KG1 (cell line): ENCODE measurements at regions not wholly inside any gene's neighbourhood (a gene's known extent, or its start where the extent isn't known, plus 50 kb on each side); places are given as distances from the start of the nearest gene placed in this dataset.

Experiments used
- DNase-seq: peaks from one replicate; lab custom pipeline; 2025; lab: John Stamatoyannopoulos, UW

DNA sequence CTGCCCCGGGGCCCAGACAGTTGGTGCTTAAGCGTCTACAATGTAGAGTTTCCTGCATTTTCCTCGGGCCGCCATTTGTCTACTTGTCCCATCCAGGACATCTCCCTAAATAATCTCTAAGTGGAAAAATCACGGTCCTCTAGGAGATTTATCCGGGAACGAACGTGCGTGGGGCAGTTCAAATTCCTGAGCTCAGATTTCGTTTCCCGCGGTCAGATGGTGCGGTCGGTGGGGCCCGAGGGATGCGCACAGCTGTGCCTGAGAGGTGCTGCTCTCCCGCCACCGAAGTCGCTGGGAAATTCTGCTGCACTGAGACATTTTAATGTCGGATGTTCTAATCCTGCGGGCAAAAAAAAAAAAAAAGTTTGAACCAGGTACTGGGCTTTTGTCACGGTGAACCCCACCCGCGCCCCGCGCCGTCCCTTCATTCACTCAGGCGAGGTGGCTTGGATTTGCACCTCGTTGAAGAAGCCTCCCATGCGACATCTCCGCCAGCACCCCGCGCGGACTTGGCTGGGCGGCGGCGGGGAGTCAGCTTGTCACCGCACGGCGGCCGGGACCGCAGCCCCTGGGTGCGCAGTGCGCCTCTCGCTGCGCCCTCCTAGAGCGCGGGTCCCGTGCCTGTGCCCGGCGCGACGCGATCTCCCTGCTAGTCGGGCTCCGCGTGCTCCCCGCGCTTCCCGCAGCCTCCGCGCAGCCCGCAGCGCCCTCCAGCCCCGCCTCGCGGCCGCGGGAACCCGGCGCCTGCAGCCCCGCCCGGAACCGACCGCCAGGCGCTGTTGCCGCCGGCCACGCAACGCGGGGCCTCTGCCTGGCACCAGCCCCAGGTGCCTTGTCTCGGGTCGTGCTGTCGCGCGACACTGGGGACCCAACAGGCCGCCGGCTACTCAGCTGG, 191.9 kb upstream of the TCF4 start:
- DNase-seq: no peak

DNA sequence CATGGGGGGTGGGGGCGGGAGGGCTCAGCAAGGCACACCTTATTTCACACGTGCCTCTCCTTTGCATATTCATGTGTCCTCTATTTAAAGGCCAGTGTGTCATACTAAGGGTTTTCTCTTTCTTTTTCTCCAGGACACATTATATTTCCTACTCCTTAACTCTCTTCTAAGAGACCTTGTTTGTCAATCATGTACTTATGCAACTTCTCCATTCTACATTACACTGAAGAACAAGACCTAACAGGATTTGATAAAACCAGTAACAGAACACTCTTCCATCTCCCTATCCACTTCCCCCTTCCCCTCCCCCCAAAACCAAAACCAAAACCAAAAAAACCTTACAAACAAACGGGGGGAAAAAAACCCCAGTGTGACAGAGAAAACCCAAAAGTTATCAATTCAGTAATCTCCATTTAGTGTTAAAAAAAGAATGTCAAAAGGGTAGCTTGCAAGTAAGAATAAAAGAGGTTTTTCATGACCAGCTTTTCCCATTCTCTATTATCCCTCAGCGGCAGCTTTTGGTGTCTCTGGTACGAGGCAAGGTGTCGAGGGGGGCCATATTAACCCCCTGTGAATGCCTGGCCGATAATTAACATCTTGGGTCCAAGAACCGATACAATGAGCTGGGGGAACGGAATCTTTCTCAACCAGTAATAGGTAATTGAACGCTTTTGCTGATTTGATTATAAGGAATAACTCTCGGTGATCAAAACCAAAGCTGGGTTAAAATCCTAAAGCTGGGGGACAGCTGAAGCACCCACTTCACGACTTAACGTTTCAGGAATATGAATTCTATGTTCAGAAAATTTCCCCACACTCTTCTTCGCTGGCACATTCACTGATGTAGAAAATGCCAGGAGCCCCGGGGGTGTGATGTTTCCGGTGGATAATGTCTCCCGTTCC, 191.0 kb upstream of the TCF4 start:
- peak; percentile 18 for DNase-seq

DNA sequence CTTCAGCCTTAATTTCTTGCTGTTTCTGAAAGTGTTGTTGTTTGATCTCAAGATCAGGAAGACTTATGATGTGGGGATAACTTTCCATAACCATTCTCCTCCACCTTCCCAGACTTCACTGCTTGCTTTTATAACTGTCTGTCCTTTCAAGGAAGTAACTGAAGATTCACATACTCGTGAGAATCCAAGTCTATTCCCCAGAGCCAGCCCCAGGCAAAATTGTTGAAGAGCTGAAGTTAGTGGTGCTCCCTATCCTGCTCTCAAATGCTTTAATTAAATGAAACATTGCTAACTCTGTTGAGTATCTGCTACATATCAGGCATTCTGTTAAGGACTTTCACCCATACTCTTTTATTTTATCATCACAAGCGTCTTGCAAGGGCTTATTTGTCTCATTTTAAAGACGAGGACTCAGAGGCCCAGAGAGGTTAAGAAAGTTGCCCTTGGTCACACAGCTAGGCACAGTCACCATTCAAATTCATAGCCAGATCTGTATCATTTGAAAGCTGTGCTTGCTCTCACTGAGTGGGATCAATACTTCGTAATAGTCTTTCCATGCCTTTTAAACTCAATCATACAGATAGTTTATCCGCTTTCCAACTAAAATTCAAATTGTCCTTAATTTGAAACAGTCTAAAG, 189.8 kb upstream of the TCF4 start:
- no peak for DNase-seq

DNA sequence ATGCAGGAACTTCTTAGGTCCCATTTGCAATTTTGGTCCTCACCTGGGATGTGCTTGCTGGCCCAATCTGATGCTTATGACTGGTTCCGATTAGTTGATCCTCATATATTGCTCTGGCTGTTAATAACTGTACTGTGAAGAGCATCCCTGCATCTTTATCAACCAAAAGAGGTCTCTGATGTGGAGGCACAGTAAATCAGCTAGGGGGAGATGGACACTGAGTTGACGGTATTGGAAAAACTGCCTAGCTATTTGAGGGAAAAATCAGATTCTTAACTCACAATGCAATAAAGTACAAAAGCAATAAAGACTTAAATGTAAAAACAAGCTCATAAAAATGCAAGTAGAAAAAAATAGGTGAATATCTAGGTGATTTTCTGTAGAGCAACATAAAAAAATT, 188.0 kb upstream of the TCF4 start:
- no peak for DNase-seq

DNA sequence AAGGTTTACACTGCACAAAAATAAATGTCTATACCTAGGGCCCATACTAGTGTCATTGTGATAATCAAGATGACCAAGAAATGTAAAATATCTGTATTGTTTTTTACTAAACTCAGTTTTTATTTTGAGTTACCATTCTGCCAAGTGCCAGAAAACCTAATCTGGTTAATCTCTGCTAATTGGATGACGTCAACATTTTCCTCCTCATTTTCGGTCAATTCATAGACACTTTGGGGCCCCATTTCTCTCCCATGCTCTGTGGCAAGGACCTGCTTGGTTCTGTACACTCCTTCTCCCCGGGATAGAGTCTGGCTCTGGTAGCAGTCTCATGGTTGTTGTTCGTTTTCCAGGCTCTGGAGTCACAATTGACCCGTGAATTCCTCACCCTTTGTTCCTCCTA, 186.5 kb upstream of the TCF4 start:
- DNase-seq: no peak

DNA sequence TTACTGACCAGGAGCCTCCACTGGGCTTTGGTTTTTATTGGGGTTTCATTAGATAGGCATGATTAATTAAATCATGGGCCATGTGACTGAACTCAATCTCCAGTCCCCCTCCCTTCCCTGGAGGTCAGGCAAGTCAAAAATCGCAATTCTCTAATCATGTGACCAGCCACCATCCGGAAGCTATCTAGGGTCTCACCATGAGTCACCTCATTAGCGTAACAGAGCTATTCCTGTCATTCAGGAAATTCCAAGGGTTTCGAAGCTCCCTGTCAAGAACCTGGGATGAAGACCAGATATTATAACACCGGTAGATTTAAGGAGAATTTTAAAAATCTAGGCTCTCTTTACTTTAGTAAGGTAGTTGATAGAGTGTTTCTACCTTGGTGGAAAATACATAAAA, 180.3 kb upstream of the TCF4 start:
- DNase-seq: no peak

DNA sequence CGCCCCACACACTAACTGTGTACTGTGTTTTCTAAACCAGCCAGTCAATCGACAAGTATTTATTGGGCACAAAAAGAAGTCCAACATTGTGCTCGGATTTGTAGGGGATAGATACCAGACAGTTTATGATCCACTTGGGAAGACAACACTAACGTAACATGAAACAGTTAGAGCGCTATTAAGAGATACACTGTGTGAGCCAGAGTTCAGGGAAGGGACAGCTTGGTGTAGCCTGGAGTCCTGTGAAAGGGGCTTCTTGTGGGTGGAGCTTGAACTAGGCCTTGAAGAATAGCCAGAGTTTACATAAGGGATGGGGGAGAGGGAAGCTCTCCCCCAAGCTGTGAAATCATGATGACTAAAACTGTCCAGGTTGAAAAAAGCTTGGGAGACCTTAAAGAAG, 176.4 kb upstream of the TCF4 start:
- no peak for DNase-seq

DNA sequence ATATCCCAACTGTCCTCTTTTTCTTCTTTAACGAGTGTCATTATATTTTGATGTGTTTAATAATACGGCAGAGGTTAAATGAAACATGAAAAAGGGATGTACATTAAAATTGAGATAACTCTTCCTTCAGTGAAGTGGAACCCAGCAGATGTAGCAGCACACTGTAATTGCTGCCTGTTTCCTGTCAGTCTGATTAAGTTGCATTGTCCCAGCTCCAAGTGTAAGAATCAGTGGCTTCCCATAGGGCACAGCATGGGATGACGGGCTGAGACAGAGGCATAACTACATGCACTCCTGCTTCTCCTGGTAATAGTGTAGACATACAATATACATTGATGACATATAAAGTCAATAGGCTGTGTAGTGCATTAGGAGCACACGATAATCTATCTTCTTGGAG, 175.8 kb upstream of the TCF4 start:
- no peak for DNase-seq

DNA sequence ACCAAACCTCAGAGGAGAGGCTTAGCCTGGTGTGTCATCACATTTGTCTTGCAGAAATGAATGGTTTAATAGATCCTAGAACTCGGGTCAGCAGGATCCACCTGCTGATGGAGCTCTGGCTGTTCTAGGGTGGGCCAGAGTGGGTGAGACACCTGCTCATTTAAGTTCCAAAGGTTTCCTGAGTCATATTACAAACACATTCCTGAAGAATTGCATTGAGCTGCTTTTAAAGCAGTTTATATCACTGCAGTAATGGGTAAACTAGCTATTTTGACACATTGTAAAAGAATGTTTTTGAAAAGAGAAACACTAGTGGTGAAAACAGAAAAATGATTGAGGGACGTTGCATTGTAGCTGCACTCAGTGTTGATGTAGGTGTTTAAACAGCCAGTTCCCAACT, 175.3 kb upstream of the TCF4 start:
- DNase-seq: no peak

DNA sequence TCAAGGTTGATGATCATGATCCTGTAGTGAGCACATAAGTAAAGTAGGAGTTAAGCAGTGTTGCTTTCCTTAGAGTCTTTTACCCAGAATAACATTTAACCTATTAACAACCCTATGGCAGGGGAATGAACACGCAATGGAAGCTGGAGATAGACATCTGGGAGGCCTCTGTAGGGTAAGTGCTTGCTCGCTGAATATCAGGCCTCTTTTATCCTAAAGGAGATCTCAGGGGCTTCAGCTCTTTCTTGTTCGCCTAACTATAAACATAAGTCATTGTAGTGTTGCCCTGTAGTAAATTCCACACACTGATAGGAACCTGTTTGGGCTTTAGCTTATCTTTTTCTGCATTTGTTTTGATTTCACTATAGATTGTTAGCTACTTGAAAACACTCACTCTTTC, 174.4 kb upstream of the TCF4 start:
- no peak for DNase-seq

DNA sequence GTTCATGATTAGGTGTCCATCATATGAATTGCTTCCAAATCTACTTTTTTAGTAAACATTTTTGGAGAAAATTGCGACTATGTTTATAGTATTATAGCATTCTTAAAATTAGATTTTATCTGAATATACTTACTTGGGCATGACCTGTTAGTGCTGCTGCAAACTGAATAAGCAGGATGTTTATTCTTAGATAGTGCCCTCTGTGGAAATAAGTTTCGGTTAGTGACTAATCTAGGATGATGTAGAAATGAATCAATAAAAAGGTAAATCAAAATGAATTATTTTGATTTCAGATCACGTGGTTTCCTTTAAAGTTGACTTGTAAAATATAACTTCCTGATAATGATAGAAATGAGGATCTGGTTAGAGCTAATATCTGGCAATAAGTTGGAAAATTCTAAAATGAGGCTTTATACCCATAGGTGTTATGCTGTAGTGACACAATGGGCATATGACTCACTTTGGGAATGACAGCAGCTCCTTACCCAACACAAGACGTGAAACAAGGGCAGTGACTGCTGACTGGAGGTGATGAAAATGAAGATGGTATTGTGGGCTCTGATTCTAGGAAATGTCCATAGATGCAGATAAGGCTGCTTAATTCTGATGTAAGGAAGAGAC, 165.8 kb upstream of the TCF4 start:
- DNase-seq: no peak

DNA sequence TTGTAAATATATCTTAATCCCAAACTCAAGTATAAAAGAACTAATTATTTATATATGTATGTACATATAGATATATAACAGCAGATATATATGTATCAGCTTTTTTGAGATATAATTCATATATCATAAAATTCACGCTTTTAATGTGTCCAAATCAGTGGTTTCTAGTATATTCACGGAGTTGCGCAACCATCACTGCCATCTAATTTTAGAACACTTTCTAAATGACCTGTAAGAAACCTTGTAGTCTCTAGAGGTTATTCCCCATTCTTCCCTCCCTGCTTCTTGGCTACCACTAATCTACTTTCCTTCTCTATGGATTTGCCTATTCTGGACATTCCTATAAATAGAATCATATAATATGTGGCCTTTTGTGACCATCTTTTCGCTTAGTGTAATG, 163.5 kb upstream of the TCF4 start:
- no peak for DNase-seq

DNA sequence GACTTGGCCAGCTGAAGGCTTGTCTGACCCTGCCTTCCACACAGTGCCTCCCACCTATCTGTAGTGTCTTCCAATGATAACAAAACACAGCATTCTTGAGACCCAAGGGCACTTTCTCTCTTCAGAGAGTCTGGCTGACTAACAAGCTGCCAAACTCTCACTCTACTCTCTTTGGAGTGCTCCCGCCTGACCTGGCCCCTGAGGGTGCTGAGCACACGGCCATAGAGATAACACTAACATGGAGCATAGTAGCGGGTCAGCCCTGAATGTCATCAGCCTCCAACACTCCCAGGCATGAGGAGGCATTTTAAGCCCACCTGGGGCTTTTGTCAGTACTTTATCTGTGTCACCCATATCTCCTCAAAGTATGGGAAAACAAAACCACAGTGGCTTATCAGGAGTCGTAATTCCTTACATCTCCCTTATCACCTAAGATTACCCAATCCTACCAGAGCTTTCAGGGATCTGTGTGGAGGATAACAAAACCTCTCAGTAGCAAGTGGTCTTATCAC, 160.3 kb upstream of the TCF4 start:
- DNase-seq: no peak

DNA sequence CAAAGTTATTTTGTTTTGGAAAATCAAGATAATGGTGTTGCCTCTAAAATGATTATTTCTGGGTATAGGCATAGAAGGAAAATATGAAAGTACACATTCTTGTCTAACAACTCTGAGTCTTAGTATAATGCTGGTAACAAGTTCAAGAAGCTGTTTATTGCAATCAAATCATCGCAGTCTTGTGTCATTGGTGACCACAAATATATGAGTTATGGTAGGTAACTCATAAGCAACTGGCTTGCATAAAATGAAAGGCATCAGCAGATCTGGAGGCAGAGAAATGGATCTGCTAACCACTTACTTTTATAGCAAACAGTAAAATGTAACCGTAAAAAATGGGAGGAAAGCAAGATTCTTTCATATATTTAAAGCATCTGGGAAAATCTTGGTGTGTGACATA, 156.2 kb upstream of the TCF4 start:
- DNase-seq: no peak

DNA sequence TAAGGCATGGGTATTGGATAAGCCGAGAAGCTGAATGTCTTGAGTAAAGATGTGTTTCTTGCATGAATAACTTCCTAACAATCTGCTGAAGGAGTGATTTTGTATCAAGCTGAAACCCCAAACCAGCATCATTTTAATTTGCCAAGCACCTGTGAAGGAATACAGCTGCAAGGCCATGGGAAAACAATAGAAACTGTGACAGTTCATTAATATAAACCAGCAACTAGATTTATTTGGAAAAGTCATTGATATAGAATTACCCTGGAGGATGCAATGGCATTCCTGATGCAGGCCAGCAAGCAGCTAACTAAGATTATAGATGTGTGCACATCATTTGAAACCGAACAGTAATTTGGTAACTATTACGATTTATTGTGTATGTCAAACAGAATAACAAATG, 155.7 kb upstream of the TCF4 start:
- no peak for DNase-seq

DNA sequence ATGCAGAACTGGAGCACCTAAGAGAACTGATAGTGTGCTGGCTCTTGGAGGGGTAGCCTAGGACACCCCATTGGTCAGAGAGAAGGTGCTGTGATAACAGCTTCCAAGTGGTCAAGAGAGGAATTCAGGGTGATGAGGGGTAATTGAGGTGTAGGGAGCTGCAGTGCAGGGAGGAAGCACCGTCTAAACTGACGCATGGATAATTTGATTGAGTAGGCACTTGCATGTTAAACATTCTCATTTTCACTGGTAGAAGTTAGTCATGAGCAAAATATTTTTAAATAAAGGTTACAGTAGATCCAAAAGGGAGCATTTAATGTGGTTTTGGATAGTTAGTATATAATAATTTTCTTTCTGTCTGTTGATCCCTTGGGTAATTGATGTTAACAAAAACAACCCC, 155.1 kb upstream of the TCF4 start:
- no peak for DNase-seq

DNA sequence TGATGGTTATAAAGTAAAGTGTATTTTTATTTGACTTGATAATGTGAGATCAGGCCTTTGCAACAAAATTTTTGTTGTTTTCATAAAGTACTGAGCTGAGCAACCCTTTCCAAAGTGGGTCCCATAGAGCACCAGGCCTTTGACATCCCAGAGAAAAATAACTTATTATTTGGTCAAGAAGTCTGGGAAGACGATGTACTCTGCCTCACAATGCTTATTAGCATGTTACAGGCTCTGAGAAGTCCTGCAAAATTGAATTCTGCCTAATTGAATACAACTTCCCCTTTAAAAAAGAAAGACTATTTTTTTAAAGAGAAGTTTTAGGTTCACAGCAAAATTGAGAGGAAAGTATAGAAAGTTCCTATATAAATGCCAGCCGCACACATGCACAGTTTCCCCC, 151.5 kb upstream of the TCF4 start:
- DNase-seq: no peak

DNA sequence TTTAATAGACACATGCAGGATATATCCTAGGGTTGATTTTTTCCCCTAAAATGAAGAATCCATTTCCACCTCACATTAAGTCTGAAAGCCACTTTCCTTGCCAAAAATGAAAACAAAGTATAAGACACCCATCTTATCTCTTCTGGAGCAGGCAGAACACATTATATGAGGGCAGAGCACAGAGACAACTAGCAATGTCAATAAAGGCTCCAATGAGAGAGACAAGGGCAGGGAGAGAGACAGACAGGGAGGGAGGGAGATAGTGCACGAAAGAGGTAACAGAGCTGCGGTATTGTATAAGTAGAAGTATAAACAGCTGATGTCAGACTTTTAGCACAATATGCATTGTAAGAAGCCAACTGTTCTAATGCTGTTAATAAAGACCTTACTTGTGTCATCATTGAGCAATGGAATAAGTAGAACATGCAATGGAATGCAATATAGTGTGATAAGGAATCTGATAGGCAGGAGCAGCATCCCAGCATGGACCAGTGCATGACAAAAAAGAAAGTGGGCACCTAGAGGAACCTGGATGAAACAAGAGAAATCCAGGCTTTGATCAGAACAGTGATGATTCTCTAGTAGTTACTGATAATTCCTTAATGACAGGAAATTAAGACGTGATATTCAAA, 150.6 kb upstream of the TCF4 start:
- no peak for DNase-seq

DNA sequence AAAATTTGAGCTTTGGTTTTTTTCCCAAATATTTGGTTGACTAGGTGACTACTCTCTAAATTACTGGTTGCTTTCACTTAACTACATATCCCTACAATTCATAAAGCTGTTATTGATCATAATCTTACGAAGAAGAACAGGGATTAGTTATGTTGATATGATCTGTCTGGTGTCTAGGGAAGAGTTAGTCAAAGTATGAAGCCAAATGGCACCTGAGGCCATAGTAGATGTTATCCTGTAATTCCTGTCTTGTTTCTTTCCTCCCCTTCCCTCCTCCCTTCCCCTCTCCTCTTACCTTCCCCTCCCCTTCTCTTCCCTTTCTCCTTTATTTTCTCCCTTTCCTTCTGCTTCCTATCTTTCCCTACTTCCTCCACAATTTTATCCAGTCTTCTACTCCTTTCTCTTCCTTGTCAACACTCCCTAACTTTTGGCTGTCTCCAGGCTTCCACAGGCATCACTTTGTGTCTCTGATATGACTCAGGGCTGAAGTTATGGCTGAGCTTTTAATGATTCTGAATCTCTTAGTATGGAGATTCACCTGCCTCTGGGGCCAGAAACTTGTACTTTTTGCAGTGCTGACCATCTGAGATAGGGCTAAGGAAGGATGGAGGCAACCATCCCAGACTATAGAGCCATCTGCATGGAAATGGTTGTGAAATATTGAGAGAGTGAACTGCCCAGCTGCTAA, 149.9 kb upstream of the TCF4 start:
- no peak for DNase-seq

DNA sequence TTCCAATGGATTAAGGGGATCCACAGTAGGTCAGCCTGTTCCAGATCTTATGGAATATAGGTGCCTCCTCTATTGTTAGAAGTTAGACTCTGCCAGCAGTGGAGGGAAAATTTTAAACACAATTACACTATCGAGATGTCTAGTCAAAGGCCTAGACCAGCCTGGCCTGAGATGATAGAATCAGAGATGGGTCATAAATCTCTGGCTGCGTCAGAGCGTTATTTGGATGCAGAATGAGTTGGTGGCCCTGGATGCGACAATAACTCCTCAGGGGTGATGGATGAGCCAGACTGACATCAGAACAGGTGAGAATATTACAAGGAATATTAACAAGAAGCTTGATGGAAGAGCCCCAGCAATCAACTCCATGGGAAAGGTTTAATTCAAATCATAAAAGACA, 149.3 kb upstream of the TCF4 start:
- DNase-seq: no peak

DNA sequence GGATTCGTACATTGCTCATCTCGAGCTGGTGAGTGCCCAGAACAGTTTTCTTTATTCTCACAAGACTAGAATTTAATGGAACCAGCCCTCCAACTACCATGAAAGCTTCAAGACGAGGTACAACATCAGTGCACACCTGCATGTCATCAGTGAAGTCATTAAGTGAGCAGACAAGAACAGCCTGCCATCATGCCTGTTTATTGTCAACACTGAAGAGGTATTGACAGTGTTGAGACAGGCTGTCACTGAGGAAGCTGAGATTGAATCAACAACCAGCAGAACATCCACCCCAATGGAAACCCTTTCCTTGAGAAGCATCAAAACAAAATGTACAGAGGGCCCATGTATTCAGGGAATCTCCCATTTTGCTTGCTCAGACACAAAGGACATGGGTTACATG, 148.0 kb upstream of the TCF4 start:
- no peak for DNase-seq
